Left colon (tissue), 2 donors: ENCODE measurements at regions not wholly inside any gene's neighbourhood (a gene's known extent, or its start where the extent isn't known, plus 50 kb on each side); places are given as distances from the start of the nearest gene placed in this dataset.
"Not testable (repeated sequence)": the region's sequence is repeated elsewhere in the genome, so short reads cannot be mapped to it uniquely, and the experiment has no call there.

ENCODE experiments used
- ATAC-seq: fragments of 200-7000 bp; cut with Tn5 transposase; one replicate; pipeline ENCODE4 v1.9.1; 2020; ENCODE audit warnings: mild to moderate bottlenecking, moderate library complexity
- DNase-seq, 2 donors: peaks; one replicate each; pipeline ENCODE4 v3.0.0-alpha.2; 2020
- intact Hi-C, 2 donors: fragments of 100-400 bp; cut with DNase I in 1 of 2; cut with micrococcal nuclease in 1 of 2; formaldehyde crosslinking; loops; one replicate each; pipeline versions ENCODE4 v1.11.2 to v1.14.0; 2022; cut with DNase I, micrococcal nuclease
- donor health status: DM: no; HTN: no; CAD: no.
- donor health status: DM: yes; HTN: yes; CAD: no.

- DNase-seq, intact Hi-C loops, ATAC-seq: not testable (repeated sequence)
Observed at GRCh38 chr11:97705441-97705840, 1315.3 kb upstream of the CNTN5 start.

DNA sequence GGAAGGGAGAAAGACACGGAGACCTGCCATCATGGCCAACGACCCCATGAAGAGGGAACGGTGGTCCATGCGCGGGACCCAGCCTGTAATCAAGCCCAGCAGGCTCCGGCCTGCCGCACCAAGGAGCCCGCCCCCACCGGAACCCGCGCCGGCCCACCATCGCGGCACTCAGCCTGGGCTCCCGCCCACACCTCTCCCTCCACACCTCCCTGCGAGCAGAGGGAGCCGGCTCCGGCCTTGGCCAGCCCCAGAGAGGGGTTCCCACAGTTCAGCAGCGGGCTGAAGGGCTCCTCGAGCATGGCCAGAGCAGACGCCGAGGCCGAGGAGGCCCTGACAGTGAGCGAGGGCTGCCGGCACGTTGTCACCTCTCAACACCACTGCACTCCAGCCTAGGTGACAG lies 1302.8 kb upstream of the CNTN5 start:
- intact Hi-C loops, result no loop called here
- DNase-seq (no peak), ATAC-seq (no peak)

- DNase-seq (no peak), ATAC-seq (no peak)
- intact Hi-C loops, result no loop called here
Observed at GRCh38 chr11:97722065-97722464, 1298.7 kb upstream of the CNTN5 start.

GRCh38 chr11:97722721-97723120 lies 1298.0 kb upstream of the CNTN5 start:
- intact Hi-C loops, result no loop called here
- no peak for DNase-seq
- ATAC-seq, result no peak

- intact Hi-C loops, result no loop called here
- ATAC-seq (no peak), DNase-seq (no peak)
Observed at GRCh38 chr11:97729546-97730272, 1291.0 kb upstream of the CNTN5 start.

GRCh38 chr11:97732011-97732632 lies 1288.6 kb upstream of the CNTN5 start:
- DNase-seq, result no peak
- no peak for ATAC-seq
- intact Hi-C loops, result no loop called here

- DNase-seq (no peak), ATAC-seq (no peak)
- intact Hi-C loops, result no loop called here
Observed at GRCh38 chr11:97738751-97739150, 1282.0 kb upstream of the CNTN5 start.

DNA sequence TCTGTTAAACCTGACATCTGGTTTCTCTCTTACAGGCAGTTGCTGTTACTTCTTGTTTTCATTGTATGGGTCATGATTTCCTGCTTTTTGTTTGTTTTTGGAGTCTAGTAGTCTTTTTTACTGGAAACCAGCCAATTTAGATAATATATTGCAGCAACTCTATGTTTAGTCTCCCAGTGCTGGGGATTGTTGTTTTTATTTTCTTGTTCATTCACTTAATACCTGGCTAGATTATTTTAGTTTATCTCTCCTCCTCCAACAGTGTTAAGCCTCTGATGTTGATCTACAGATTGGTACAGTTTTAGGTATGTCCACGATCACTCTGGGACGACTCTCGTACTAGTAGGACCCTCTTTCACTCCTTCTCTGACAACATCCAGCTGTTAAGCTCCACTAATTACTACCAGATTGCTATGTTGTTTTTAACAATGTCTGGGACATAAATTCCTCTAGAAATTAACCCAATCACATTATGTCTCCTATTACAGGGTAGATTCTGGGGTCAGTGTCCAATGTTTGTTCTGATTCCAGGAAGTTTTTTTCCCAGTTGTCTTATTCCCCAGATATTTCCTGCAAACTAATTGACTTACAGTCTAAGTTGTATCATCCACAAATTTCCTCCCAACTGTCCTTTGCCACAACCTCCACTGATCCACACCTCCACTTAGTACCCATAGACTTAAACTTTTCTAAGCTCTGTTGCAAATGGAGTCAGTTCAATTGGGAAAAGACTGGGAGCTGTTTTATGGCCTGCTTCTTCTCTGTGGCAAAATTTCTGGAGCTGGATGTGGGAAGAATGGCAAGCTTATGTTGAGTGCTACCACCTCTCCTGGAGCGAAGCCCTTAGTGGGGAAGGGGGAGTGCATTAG lies 1280.6 kb upstream of the CNTN5 start:
- ATAC-seq, result no peak
- DNase-seq, result no peak
- intact Hi-C loops, result no loop called here

- intact Hi-C loops, result no loop called here
- DNase-seq (no peak), ATAC-seq (no peak)
Observed at GRCh38 chr11:97740801-97741151, 1280.0 kb upstream of the CNTN5 start.

DNA sequence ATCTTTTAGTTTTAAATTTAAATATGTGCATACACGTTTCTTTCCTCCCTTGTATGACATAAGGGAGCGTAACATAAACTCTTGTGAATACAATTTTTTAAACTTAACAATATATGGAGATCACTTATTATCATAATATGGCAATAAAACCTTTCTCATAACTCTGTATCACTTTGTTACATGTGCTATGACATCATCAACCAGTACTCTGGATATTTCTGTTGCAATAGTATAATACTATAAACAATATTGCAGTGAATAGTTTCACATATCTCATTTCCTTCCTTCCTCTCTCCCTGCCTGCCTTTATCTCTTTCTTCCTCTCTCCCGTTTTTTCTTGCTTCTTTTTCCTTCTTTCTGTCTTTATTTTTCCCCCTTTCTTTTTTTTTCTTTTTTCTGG lies 1278.0 kb upstream of the CNTN5 start:
- DNase-seq (no peak), ATAC-seq (no peak)
- intact Hi-C loops, result no loop called here

- no peak for DNase-seq
- ATAC-seq, result no peak
- intact Hi-C loops, result no loop called here
Observed at GRCh38 chr11:97743205-97743742, 1277.5 kb upstream of the CNTN5 start.

GRCh38 chr11:97745515-97746050 lies 1275.2 kb upstream of the CNTN5 start:
- intact Hi-C loops, result no loop called here
- DNase-seq, result no peak
- no peak for ATAC-seq

- intact Hi-C loops, result no loop called here
- no peak for DNase-seq
- ATAC-seq, result no peak
Observed at GRCh38 chr11:97746818-97747217, 1273.9 kb upstream of the CNTN5 start.

DNA sequence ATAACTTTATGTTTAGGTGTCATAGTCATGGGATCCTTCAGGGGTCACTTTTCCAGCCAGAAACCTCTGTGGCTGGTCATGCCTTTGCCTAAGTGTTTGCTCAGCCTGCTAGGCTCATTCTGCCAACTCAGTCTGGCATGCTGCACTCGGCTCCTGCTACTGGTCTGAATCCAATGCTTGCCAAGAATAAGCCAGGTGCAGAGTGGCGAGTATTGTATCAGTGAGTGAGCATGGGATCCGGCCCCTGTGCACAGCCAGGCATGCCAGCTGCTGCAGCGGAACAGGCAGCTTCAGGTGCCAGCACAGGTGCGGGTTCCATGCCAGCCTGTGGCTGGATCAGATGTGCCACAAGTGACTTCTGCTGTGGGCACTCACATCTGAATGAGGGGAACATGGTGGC lies 1269.3 kb upstream of the CNTN5 start:
- no peak for ATAC-seq
- intact Hi-C loops, result no loop called here
- DNase-seq, result no peak

DNA sequence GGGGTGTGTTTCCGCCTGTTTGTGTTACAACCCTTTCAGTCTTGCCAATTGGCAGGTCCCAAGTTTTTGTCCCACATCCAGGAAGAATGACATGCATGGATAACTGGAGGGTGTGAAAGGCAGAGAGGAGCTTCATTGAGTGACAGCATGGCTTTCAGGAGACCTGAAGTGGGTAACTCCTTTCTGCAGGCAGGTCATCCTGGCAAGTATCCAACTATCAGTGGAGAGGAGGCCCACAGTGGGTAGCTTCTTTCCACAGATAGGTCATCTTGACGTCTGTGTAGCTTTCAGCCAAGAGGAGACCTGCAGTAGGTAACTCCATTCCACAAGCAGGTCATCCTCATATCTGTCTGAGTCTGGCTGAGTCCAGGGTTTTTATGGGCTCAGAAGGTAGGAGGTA lies 1268.8 kb upstream of the CNTN5 start:
- no peak for DNase-seq
- ATAC-seq, result no peak
- intact Hi-C loops, result no loop called here

DNA sequence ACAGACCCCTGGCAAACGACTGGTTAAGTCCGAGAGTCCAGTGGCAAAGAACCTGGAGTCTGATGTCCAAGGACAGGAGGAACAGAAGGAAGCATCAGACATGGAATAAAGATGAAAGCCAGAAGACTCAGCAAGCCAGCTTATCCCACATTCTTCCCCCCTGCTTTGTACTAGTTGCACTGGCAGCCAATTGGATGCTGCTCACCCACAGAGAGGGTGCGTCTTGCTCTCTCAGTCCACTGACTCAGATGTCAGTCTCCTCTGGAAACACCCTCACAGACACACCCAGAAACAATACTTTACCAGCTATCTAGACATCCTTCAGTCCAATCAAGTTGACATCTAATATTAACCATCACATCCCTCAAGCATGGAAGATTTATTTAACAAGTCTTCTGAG lies 1265.8 kb upstream of the CNTN5 start:
- intact Hi-C loops, result no loop called here
- no peak for ATAC-seq
- DNase-seq, result no peak

DNA sequence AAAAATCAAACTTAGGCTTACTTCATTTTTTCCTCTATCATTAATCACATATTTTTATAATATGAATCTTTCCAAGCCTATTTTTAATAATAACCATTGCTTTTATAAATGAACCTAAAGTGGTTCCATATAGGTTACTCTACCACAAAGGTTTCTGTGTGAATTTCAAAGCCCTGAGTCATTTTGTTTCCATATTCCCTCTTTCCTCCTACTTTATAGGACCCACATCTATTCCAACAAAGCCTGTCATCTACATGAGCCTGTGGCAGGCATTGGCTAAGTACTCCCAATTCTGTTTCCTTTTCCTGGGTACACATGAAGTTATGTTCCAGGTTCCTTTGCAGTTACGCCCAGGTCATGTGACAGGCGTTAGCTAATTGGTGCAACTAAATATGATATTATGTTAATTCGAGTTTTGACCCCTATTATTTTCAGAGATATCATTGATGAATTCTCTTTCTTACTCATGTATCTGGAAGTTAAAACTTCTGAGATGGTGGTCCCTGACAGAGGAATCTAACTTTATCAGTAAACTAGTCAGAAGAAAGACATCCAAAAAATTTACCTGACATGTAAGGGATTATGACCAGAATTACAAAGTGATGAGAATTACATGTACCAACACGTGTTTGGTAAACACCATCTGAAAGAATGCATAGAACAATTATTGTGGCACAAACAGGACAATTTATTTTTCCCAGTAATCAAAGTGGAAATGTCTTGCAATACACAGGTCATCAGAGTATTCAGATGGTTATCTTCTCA lies 1264.0 kb upstream of the CNTN5 start:
- no peak for DNase-seq
- no peak for ATAC-seq
- intact Hi-C loops, result no loop called here

DNA sequence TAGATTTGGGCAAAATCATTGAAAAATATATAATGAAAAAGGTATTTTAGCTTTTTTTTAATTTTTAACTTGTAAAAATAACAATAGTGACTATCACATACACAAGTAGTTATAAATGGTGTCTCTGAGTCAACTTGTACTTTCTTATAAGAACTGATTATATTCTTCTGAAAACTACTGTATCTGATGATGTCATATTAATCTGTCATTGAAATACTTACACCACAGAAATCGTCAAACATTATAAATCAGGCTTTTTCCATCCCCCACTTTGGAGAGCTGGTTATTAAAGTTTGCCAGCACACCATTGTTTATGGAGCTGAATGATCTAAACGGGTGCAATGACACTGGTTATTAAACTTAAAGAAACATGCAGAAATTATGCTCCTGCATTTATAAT lies 1259.6 kb upstream of the CNTN5 start:
- no peak for ATAC-seq
- intact Hi-C loops, result no loop called here

GRCh38 chr11:97764193-97764592 lies 1256.6 kb upstream of the CNTN5 start:
- no peak for DNase-seq
- no peak for ATAC-seq
- intact Hi-C loops, result no loop called here

More for the DNA sequence above, 1259.6 kb upstream of the CNTN5 start:
- no peak for DNase-seq
